IMR-90 (cell line): ENCODE measurements at regions not wholly inside any gene's neighbourhood (a gene's known extent, or its start where the extent isn't known, plus 50 kb on each side); places are given as distances from the start of the nearest gene placed in this dataset.

Experiments used
- ATAC-seq: fragments of 200-7000 bp; cut with Tn5 transposase; 2 replicates; pipeline ENCODE4 v1.9.1; 2020; ENCODE audit warnings: low read depth, mild to moderate bottlenecking, moderate library complexity
- BruUV-seq: library from RNA; stranded (reverse); fragments of 400-500 nt; replicated peaks from 2 replicates; lab custom pipeline; 2021; lab: Mats Ljungman, UMichigan
- CTCF ChIA-PET: fragments of 300-600 bp; formaldehyde crosslinking; extraction: SDS; loops from one replicate; lab custom pipeline; 2021; ENCODE audit warnings: antibody characterized with exemption; lab: Yijun Ruan, JAX
- POLR2A ChIA-PET: fragments of 300-600 bp; sonication (Branson Sonifier 250); formaldehyde crosslinking; loops from one replicate; lab custom pipeline; 2022; ENCODE audit warnings: antibody characterized with exemption; ENCODE audit not compliant: unreplicated experiment; lab: Charles Lee
- DNase-seq: peaks from one replicate; pipeline ENCODE4 v3.0.0; 2013
- H2AFZ ChIP-seq: replicated peaks from 2 replicates; pipeline ENCODE3; 2013; ENCODE audit warnings: low read length, mild to moderate bottlenecking; ENCODE audit not compliant: poor library complexity
- H2AK5ac ChIP-seq: 2 replicates; pipeline ENCODE4 v1.6.1; 2013; ENCODE audit warnings: low read depth, low read length, inconsistent platforms
- H2AK9ac ChIP-seq: replicated peaks from 2 replicates; pipeline ENCODE3; 2013; ENCODE audit warnings: mild to moderate bottlenecking, low read depth, low read length, moderate library complexity; ENCODE audit not compliant: poor library complexity
- H2BK120ac ChIP-seq: 2 replicates; pipeline ENCODE4 v1.6.1; 2013; ENCODE audit warnings: low read depth, low read length, inconsistent platforms
- H2BK15ac ChIP-seq: 3 replicates; pipeline ENCODE4 v1.6.1; 2013; ENCODE audit warnings: low read depth, low read length, inconsistent platforms
- H2BK20ac ChIP-seq: 2 replicates; pipeline ENCODE4 v1.6.1; 2013; ENCODE audit warnings: low read depth, mild to moderate bottlenecking, inconsistent platforms, low read length, moderate library complexity
- H2BK5ac ChIP-seq: 2 replicates; pipeline ENCODE4 v1.6.1; 2013; ENCODE audit warnings: mild to moderate bottlenecking, low read depth, low read length, inconsistent platforms; ENCODE audit not compliant: poor library complexity, severe bottlenecking
- H3K14ac ChIP-seq: replicated peaks from 2 replicates; pipeline ENCODE4 v1.6.1; 2013; ENCODE audit warnings: low read depth, low read length, inconsistent platforms
- H3K18ac ChIP-seq: 2 replicates; pipeline ENCODE4 v1.6.1; 2013; ENCODE audit warnings: low read depth, low read length, control low read depth
- H3K23ac ChIP-seq: 2 replicates; pipeline ENCODE4 v1.6.1; 2013; ENCODE audit warnings: low read depth, low read length, inconsistent platforms
- H3K27ac ChIP-seq: 2 replicates; pipeline ENCODE4 v1.5.1; 2013; ENCODE audit warnings: mild to moderate bottlenecking, control low read depth, low read length; ENCODE audit not compliant: insufficient read depth
- H3K27me3 ChIP-seq: 2 replicates; pipeline ENCODE4 v1.6.1; 2013; ENCODE audit warnings: low read length; ENCODE audit not compliant: control insufficient read depth, insufficient read depth
- H3K36me3 ChIP-seq: 2 replicates; pipeline ENCODE4 v1.6.1; 2013; ENCODE audit warnings: low read length, mixed read lengths; ENCODE audit not compliant: control insufficient read depth, insufficient read depth
- H3K4ac ChIP-seq: 2 replicates; pipeline ENCODE4 v1.6.1; 2013; ENCODE audit warnings: low read depth, low read length, inconsistent platforms
- H3K4me1 ChIP-seq: 2 replicates; pipeline ENCODE4 v1.6.1; 2013; ENCODE audit warnings: low read length, mixed read lengths; ENCODE audit not compliant: control insufficient read depth, insufficient read depth
- H3K4me2 ChIP-seq: 2 replicates; pipeline ENCODE4 v1.6.1; 2013; ENCODE audit warnings: low read depth, mild to moderate bottlenecking, control low read depth, low read length, moderate library complexity
- H3K4me3 ChIP-seq: 2 replicates; pipeline ENCODE4 v1.5.1; 2013; ENCODE audit warnings: low read depth, mild to moderate bottlenecking, control low read depth, low read length, moderate library complexity; ENCODE audit not compliant: insufficient read depth
- H3K56ac ChIP-seq: 2 replicates; pipeline ENCODE4 v1.6.1; 2013; ENCODE audit warnings: low read length, inconsistent platforms; ENCODE audit not compliant: insufficient read depth; ENCODE audit errors: extremely low read depth
- H3K79me1 ChIP-seq, 2 experiments: 2 replicates each; pipeline ENCODE4 v1.6.1; 2013; ENCODE audit warnings: low read length in 2 of 2, inconsistent platforms in 1 of 2, low read depth in 1 of 2
- H3K9ac ChIP-seq: 2 replicates; pipeline ENCODE4 v1.6.1; 2013; ENCODE audit warnings: low read depth, low read length, control low read depth
- H3K9me1 ChIP-seq: 2 replicates; pipeline ENCODE4 v1.6.1; 2013; ENCODE audit warnings: low read length, inconsistent platforms; ENCODE audit not compliant: insufficient read depth
- H3K9me3 ChIP-seq: 2 replicates; pipeline ENCODE4 v1.6.1; 2013; ENCODE audit warnings: low read length; ENCODE audit not compliant: control insufficient read depth, insufficient read depth
- H4K20me1 ChIP-seq: 2 replicates; pipeline ENCODE4 v1.6.1; 2013; ENCODE audit warnings: low read length, inconsistent platforms; ENCODE audit not compliant: insufficient read depth
- H4K5ac ChIP-seq: 2 replicates; pipeline ENCODE4 v1.6.1; 2013; ENCODE audit warnings: mild to moderate bottlenecking, low read depth, low read length, control low read depth
- H4K8ac ChIP-seq, 2 experiments: 2 replicates each; pipeline ENCODE4 v1.6.1; 2013; ENCODE audit warnings: low read depth in 2 of 2, low read length in 2 of 2, control low read depth in 1 of 2, inconsistent platforms in 1 of 2
- H4K91ac ChIP-seq: 2 replicates; pipeline ENCODE4 v1.6.1; 2013; ENCODE audit warnings: low read depth, low read length, inconsistent platforms; ENCODE audit not compliant: insufficient read depth
- BHLHE40 ChIP-seq: fragments of 150-350 bp; IDR thresholded peaks from 2 replicates; pipeline ENCODE4 v1.6.1; 2016; ENCODE audit warnings: mild to moderate bottlenecking, low read depth, low read length
- ELK1 ChIP-seq: fragments of 150-350 bp; IDR thresholded peaks from 2 replicates; pipeline ENCODE4 v1.6.1; 2016; ENCODE audit warnings: low read depth, mild to moderate bottlenecking, low read length, moderate library complexity, borderline replicate concordance
- FOS ChIP-seq: fragments of 150-350 bp; IDR thresholded peaks from 2 replicates; pipeline ENCODE4 v1.6.1; 2016; ENCODE audit warnings: low read depth, low read length
- MAZ ChIP-seq: IDR thresholded peaks from 2 replicates; pipeline ENCODE4 v1.6.1; 2012; ENCODE audit warnings: low read depth, mild to moderate bottlenecking, low read length, improper control_type of control experiment, moderate library complexity, borderline replicate concordance
- POLR2A ChIP-seq: IDR thresholded peaks from 2 replicates; pipeline ENCODE4 v1.6.1; 2012; ENCODE audit warnings: mild to moderate bottlenecking, low read depth, low read length
- SMC3 ChIP-seq: fragments of 150-350 bp; IDR thresholded peaks from 2 replicates; pipeline ENCODE4 v1.6.1; 2016; ENCODE audit warnings: low read depth, mild to moderate bottlenecking, antibody characterized with exemption, low read length, moderate library complexity
- WGBS, 2 experiments: methylation state at CpG; one replicate each; pipeline versions ENCODE4 v1.1.5 to v1.1.7; 2013; ENCODE audit warnings: missing lambda C conversion rate in 2 of 2; ENCODE audit not compliant: insufficient read length in 1 of 2; ENCODE audit errors: extremely low coverage in 2 of 2; 5-methylcytosine and 5-hydroxymethylcytosine counted together
- dilution Hi-C: fragments of 300-500 bp; cut with HindIII; formaldehyde crosslinking; loops from one replicate; pipeline ENCODE4 v1.14.3; 2018; ENCODE audit warnings: low sequenced_read_pairs; ENCODE audit not compliant: unreplicated experiment
- in situ Hi-C: fragments of 300-500 bp; cut with MboI; formaldehyde crosslinking; loops from 3 replicates; pipeline ENCODE4 v1.14.3; 2019; ENCODE audit warnings: low sequenced_read_pairs, inconsistent platforms, mixed read lengths
- intact Hi-C: fragments of 100-400 bp; cut with micrococcal nuclease; formaldehyde crosslinking; loops from 2 replicates; pipeline ENCODE4 v1.10.0; 2022

- Histone ChIP-seq H4K5ac (no peak overlapping the region), H3K27ac (no peak overlapping the region), H4K8ac (no peak overlapping the region), H3K23ac (no peak overlapping the region), H3K4me3 (no peak overlapping the region), H4K91ac (no peak overlapping the region), H2AK9ac (no peak overlapping the region), H3K36me3 (no peaks in the 10 kb centered on the region), H2BK120ac (no peak overlapping the region), H2BK15ac (no peak overlapping the region), H4K20me1 (no peaks in the 10 kb centered on the region), H3K4ac (no peak overlapping the region), H2AK5ac (no peak overlapping the region), H2BK5ac (no peak overlapping the region), H3K9me3 (no peaks in the 10 kb centered on the region; the same call in 1 of the 2 replicates), H3K14ac (no peak overlapping the region), H3K79me1 (no peaks in the 10 kb centered on the region), H3K9ac (no peak overlapping the region), H3K27me3 (no peaks in the 10 kb centered on the region), H3K9me1 (no peaks in the 10 kb centered on the region), H3K56ac (no peak overlapping the region), H2AFZ (no peak overlapping the region), H2BK20ac (no peak overlapping the region), H3K4me2 (no peak overlapping the region), H3K4me1 (no peaks in the 10 kb centered on the region), H3K18ac (no peak overlapping the region)
- DNase-seq (no peak), ATAC-seq (no peak)
- dilution Hi-C loops (no loop called here), intact Hi-C loops (no loop called here), in situ Hi-C loops (no loop called here)
- CTCF ChIA-PET = no interaction called here
- POLR2A ChIA-PET = no interaction called here
- no CpG with 5 or more reads among the region's 4 CpGs for WGBS, 2 experiments
- no TSS peak for BruUV-seq
- no peak for TF ChIP-seq POLR2A
- no peak for TF ChIP-seq BHLHE40
- TF ChIP-seq SMC3 = no peak
- TF ChIP-seq FOS = no peak
- no peak for TF ChIP-seq ELK1
- TF ChIP-seq MAZ = no peak
Measured at GRCh38 chr21:14616380-14617039, 70.4 kb upstream of the SAMSN1 start.
